CD4-positive, alpha-beta T cell treated with Interleukin-6 for 4 hours (primary cell): ENCODE measurements at regions not wholly inside any gene's neighbourhood (a gene's known extent, or its start where the extent isn't known, plus 50 kb on each side); places are given as distances from the start of the nearest gene placed in this dataset.

Source experiments
- DNase-seq: peaks from one replicate; pipeline ENCODE4 v3.0.0-alpha.2; 2020; ENCODE audit warnings: mixed read lengths

DNA sequence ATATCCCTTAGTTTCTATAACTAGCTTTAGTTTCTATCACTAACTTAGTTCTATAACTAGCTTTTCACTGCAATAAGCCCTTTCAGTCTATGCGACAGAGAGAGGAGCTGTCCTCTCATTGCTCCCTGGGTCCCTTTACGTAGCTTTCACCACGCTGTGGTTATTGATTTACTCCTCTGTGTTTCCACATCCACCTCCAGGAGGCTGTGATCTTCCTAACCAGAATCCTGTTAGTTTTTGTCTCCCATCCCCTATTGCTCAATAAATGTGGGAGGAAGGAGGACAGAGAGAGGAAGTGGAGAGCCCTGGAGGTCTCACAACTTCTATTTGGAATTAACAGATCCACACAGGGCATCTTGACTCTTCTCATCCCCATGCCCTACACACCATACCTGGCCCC lies 1036.1 kb downstream of the MCTP2 start:
- DNase-seq, result no peak

GRCh38 chr15:95269242-95270183 lies 1038.2 kb downstream of the MCTP2 start:
- no peak for DNase-seq

DNA sequence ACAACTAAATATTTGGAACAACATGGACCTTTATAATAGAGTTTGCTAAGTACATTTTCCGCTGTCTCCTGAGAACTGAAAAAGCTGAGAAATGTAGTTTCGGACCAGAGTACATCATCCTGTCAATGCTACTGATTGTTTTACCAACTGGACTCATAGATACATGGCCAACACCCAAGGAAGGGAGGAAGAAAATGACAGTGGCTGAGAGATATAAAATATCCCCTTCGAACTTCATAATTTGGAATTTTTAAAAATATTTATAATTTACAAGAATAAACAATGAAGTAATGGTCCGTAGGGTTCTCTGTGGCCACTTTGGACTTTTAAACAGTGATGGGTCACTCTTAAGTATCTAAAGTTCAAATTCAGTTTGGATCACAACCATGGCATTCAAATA lies 1042.7 kb downstream of the MCTP2 start:
- DNase-seq, result no peak

DNA sequence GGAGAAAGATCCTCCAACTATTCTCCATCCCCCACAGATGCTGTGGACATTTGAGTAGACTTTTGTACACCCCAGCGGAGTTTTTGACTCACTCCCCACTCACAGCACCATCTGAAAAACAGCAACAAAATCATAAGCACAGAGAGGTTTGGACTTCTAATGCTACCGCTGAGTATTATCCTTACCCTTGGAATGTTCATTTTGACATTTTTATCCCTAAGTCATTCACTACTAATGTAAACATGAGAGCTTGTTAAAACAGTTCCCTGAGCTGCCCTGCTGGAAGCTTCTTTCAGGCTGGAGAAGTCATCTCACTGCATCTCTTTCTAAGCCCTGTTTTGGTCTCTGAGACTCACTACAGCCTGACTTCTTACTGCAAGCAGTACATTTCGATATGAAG lies 1045.9 kb downstream of the MCTP2 start:
- DNase-seq, result no peak

DNA sequence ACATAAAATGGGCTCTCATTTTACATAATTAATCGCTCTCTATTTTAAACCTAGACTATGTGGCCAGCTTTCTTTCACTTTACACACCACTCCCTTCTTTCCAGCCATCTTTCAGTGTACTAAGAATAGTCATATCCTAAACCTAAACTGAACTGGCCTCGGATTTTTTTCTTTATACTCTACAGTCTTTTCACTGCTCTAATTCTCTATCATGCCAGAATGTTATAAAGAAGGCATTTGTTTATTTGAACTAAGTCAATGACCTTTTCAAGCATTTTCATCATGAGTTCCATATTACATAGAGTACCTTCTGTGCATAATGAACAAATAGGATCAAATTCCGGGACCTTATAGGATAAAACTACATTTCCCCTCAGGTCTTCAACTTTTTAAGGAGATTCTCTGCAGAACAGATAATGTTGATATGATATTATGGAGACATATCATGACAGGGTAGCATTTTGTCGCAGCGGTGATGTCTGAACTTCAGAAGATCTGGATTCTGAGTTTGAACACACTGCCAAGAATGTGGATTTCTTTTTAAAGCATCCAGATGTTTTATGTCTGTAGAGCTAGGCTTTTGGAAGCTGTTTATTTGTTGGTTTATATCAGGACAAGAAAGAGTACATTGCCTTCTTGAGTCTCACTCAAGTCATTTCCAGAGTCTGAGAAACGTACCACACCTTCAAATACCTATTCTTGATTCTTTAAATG lies 1047.3 kb downstream of the MCTP2 start:
- no peak for DNase-seq

DNA sequence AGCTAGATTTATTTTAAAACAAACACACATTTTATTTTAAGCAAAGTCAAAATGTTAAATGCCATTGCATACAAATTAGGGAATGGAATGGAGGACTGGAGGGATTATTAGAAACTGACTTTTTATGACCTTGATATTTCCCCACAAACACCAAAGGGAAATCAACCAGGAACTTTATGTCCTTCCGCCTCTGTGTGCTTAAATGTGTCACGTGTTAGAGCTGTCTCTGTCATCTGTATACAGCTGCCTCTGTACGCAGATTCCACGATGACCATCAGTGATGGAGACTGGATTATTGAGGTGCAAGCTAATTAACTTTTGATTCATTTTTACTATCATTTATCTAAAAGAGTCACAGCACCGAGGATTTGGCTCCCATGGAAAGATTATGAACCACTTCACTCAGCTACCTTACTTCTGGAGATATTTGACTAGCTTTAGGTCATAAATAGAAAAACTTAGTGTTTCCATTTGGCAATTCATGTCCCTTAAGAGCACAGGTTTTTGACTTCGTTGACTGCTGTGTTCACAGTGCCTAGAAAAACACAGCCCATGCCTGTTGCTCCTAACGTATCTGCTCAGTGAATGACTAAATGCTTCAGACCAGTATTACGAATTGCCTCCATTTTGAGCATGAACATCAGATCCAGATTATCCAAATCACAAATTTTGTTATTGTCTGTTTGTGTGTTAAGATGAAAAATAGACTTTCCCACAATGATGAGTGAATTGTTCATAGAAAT lies 1048.1 kb downstream of the MCTP2 start:
- no peak for DNase-seq

DNA sequence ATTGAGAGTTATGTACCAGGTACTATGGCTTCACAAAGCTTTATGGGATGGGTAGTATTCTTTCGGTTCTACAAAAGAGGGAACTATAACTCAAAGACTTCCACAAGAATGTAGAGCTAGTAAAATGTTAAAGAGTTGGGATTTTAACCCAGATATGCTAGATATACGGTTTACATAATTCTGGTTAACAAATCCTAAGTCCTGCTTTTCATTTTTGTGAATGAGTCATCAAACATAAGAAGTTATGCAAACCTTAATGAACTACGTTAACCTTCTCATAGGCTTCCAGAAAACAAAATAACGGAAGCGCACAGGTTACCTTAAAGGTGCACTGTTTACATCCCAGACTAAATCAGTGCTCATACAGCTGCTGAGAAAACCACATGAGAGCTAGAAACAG lies 1049.3 kb downstream of the MCTP2 start:
- no peak for DNase-seq

- DNase-seq, result no peak
Observed at GRCh38 chr15:95281470-95281869, 1049.0 kb upstream of the NR2F2 start.

DNA sequence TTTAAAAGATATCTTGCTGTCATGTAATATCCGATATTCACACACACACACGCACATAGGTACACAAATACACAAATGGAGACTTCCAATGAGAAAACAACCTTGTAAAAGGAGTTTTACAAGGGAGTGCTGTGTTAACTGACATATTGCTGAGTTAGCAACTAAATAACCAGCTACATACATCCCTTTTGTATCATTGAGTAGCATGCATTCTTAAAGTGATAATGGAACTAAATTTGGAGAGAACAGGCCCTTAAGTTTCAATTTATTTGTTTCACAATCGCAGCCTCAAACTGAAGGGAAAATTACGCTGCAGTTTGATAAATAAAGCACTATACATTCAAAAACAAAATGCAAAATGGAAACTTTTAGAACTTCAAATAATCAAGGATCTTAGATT lies 1046.0 kb upstream of the NR2F2 start:
- no peak for DNase-seq

- no peak for DNase-seq
Observed at GRCh38 chr15:95284933-95285421, 1045.5 kb upstream of the NR2F2 start.

- DNase-seq, result no peak
Observed at GRCh38 chr15:95286352-95286880, 1044.1 kb upstream of the NR2F2 start.

DNA sequence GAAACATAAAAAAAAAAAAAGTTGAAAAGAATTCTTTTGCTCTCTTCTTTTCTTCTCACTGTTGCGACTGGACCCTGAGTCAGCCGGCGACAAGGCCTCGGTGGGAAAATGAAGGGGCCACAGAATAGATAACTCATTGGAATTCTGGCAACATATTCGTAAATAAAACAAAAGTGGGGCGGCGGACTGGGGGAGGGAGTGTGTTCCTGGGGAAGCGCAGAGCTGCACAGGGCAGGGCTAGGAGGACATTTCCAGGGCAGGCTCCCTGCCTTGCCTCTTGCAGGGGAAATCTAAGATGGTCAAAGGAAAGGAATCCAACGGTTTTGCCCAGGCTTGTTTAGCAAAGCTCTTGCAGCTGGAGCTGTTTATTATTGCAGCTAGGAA lies 1042.8 kb upstream of the NR2F2 start:
- DNase-seq, result no peak

GRCh38 chr15:95288626-95289025 lies 1041.9 kb upstream of the NR2F2 start:
- no peak for DNase-seq

GRCh38 chr15:95290176-95290974 lies 1040.1 kb upstream of the NR2F2 start:
- DNase-seq, result no peak

GRCh38 chr15:95291898-95292472 lies 1038.5 kb upstream of the NR2F2 start:
- no peak for DNase-seq

DNA sequence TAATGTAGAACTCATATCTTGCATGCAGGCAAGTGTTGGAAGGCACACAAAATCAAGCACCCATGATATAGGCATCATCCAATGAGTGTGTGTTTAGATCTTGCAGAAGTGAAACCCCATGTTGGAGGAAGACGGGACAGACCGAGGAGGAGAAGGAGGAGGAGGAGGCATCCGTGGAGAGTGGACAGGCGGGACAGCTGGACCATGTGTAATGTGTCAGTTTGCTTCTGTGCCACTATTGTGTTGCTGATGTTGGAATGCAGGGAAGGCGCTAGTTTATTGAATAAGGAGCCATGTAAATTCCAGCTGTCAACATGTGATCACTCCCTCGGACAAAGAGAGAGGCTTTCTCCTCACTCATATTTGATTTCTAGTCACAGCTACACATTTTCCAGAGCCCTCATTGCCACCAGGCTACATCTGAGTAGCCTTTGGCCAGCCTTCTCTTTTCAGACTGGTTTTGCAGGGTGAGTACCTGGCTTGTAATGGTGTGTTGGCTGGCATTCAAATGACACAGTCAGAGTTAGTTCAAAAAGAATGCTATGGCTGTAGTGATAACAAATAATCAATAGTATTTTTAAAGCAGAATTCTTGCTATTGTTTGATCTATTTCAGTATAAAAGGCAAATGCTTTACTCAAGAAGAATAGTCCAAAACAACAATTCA lies 1037.6 kb upstream of the NR2F2 start:
- no peak for DNase-seq

GRCh38 chr15:95293456-95294031 lies 1037.0 kb upstream of the NR2F2 start:
- no peak for DNase-seq

DNA sequence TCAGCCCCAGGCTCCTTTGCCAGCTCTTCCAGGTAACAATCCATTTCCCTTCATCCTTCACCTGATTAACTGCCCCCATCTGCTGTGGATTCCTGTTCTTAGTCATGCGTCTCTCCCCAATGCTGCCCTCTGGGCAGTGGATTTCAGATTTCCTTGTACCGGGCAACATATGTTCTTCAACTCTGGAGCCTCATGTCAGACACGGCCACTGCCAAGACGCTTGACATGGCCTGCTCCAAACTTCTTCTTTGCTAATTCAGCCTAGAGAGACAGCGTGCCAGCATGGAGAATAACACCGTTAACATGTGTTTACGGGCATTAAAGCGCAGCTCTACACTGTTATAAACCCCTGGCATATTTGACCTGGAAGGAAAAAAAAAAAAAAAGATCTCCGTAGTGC lies 1035.1 kb upstream of the NR2F2 start:
- no peak for DNase-seq

DNA sequence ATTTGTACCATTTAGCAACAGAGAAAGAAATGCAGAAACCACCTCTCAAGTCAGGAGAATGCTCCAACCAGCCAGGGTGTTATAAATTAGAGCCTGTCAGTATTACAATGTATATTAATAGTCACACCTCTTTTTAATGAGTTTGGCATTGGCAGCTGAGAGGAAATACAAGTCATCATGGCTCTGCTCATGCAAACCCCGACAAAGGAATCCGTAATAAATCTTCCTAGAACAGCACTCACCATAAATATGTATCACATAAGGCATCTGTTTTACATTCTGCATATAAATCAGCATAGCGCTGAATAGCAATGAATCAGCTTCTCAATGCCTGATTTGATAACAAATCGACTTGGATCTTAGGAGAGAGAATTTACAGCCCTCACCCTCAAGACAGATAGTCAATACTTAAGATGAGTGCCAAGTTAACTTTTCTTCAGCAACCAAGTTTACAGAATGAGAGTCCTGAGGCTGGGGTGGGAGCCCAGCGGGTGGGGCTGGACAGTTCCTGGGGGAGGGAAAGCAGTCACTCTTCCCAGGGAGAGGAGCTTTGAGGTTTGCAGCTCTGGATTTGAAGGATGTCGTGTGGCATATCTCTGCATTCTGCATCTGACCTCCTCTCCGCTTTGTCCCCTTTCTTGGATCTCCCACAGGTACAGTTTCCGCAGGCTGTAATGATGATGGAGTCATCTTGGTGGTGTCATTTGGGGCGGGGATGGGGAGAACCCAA lies 1034.4 kb upstream of the NR2F2 start:
- DNase-seq, result no peak

- DNase-seq, result no peak
Observed at GRCh38 chr15:95296643-95297042, 1033.9 kb upstream of the NR2F2 start.
